GM23248 (cell line): ENCODE measurements at regions not wholly inside any gene's neighbourhood (a gene's known extent, or its start where the extent isn't known, plus 50 kb on each side); places are given as distances from the start of the nearest gene placed in this dataset.

Source experiments
- EZH2 ChIP-seq: fragments of 200-600 bp; sonication (generic); IDR thresholded peaks from 2 replicates; pipeline ENCODE4 v1.6.1; 2018; ENCODE audit warnings: antibody characterized with exemption, mild to moderate bottlenecking; ENCODE audit not compliant: insufficient read depth, poor library complexity, severe bottlenecking
- EZH2phosphoT487 ChIP-seq: fragments of 200-600 bp; sonication (generic); IDR thresholded peaks from 2 replicates; pipeline ENCODE4 v1.6.1; 2018; ENCODE audit warnings: antibody characterized with exemption, moderate library complexity, mild to moderate bottlenecking, low read depth; ENCODE audit not compliant: insufficient read depth

DNA sequence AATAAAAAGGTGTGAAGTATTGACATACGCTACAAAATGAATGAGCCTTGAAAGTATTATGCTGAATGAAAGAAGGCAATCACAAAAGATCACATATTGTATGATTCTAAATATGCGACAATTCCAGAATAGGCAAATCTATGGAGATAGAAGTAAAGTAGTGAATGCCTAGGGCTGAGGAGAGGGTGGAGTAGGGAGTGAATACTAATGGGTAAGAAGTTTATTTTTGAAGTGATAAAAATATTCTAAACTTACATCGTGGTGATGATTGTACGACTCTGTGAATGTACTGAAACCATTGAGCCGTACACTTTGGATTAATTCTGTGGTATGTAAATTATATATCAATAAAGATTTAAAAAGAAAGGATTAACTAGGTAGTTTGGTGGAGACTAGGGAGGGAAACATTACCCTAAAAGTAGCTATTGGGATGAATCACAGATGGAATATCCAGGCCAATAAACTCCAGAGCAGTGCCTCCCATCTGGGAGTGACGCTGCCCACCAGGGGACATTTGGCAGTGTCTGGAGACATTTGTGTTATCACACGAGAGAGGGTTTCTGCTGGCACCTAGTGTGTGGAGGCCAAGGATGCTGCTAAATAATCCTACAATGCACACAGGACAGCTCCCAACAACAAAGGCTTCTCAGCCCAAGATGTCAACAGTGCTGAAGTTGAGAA is 214.2 kb upstream of the PCSK2 start:
- no peak for TF ChIP-seq EZH2
- no peak for TF ChIP-seq EZH2phosphoT487
